ENCODE measurements at regions not wholly inside any gene's neighbourhood (a gene's known extent, or its start where the extent isn't known, plus 50 kb on each side); places are given as distances from the start of the nearest gene placed in this dataset.

DNA sequence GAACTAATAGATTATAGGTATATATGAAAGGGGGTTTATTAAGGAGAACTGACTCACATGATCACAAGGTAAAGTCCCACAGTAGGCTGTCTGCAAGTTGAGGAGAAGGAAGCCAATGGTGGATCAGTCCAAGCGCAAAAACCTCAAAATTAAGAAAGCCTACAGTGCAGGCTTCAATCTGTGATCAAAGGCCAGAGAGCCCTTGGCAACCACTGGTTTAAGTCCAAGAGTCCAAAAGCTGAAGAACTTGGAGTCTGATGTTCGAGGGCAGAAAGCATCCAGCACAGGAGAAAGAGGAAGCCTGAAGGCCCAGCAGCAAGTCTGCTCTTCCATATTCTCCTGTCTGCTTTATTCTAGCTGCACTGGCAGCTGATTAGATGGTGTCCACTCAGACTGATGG, 721.3 kb upstream of the PCDH9 start:
- TF ChIP-seq, protein P1, sequence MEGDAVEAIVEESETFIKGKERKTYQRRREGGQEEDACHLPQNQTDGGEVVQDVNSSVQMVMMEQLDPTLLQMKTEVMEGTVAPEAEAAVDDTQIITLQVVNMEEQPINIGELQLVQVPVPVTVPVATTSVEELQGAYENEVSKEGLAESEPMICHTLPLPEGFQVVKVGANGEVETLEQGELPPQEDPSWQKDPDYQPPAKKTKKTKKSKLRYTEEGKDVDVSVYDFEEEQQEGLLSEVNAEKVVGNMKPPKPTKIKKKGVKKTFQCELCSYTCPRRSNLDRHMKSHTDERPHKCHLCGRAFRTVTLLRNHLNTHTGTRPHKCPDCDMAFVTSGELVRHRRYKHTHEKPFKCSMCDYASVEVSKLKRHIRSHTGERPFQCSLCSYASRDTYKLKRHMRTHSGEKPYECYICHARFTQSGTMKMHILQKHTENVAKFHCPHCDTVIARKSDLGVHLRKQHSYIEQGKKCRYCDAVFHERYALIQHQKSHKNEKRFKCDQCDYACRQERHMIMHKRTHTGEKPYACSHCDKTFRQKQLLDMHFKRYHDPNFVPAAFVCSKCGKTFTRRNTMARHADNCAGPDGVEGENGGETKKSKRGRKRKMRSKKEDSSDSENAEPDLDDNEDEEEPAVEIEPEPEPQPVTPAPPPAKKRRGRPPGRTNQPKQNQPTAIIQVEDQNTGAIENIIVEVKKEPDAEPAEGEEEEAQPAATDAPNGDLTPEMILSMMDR (IDR thresholded peaks at IDR 0.05): no peak
- TF ChIP-seq POLR2AphosphoS5 (IDR thresholded peaks at IDR 0.05) (no peak), POLR2A (IDR thresholded peaks at IDR 0.05) (no peak)

Data from transverse colon (tissue), 4 donors.